Germinal center (tissue), 1 donor: ENCODE measurements at regions not wholly inside any gene's neighbourhood (a gene's known extent, or its start where the extent isn't known, plus 50 kb on each side); places are given as distances from the start of the nearest gene placed in this dataset.
"Not testable (repeated sequence)": the region's sequence is repeated elsewhere in the genome, so short reads cannot be mapped to it uniquely, and the experiment has no call there.

Source experiments
- DNase-seq: peaks from one replicate; pipeline ENCODE4 v3.0.0; 2012; ENCODE audit warnings: mixed read lengths, low spot score

DNA sequence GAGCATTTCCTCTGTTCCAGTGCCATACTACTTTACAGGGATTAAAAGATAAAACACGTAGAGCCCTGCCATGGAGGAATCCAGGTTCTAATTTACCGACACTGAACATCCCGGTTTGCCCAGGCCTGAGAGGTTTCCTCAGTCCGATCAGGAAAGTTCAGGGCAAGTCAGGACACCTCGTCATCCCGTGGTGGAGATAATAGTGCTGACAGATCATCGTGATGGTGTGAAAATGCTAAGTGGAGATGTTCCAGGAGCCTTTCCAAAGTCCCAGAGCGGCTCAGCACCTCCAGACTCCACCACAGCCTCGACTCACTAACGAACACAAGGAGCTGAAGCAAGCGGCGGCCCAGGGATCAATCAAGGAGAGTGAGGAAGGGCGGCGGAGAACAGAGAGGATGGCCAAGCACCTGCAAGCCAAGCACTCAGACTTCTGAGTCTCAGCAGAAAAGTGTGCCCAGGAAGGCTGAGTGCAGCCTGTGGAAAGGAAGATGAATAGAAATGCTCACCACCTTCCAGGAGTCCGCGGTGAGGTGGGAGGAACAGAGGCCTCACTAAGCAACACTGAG is 103.7 kb upstream of the VWC2 start:
- no peak for DNase-seq

DNA sequence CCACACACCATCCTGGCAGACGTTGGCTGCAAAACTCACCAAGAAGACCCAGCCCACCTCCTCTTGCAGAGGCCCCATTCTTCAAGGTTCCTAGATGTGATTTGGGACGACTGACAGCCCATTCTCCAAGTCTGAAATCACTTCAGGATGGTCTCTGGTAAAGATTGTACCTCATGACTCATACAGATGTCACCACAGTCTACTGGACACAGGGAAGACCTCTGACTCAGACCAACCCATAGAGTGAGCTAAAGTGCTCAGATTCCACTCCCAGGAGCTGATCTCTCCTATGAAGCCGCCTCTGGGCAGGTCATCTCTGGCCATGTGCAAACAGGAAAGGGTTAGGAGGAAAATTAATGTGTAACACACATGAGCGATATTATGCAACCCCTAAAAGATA is 102.4 kb upstream of the VWC2 start:
- no peak for DNase-seq

DNA sequence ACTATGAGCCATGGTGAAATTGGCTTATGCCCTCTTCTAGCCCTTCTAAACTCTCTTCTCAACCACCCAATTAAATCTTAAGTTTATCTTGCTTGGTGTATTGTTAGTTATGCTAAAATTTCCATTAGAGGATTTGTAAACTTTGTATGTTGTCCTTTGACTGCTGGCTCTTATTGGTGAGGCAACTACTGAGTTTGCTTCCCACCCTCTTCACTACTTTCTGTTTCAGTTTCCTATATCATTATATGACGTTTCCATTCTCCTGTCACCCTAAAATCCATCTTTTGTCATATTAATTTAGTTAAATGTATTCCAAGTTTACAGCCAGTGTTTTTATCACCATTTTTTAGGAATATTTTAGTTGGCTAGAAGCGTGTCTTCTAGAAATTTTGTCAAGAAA is 80.9 kb upstream of the VWC2 start:
- DNase-seq = no peak

DNA sequence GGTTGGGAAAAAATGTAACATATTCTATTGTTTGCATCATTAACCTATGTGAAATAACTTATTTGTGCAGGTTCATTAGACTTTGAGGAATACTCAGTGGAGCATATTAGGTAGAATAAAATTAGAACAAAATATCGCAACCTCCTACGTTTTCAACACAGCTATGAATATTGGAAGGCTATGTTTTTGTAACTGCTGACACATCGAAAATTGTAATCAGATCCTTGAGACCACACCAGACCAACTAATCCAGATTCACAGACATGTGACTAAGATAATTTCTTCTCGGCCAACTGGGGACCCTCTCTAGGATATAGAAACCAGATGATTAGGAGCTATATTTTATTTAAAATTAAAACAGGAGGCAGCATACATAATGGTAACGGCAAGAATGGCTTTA is 77.5 kb upstream of the VWC2 start:
- no peak for DNase-seq

DNA sequence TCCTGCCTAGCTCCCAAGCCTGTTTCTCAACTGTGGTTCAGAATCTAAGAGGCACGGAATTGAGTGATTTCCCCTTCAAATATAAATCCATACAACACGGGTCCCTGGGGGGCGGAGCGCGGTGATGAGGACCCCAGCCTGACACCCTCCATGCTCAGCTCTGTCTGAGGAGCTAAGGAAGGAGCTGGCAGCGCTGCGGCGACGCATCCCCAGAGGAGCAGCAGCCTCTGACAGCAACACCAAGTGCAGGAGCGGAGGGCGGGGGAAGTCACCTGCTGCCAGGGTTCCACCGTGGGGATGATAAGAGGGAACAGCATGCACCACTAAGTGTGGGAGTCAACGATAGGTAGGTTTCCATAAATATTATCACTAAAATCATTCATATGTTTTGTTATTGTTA is 72.6 kb upstream of the VWC2 start:
- no peak for DNase-seq

DNA sequence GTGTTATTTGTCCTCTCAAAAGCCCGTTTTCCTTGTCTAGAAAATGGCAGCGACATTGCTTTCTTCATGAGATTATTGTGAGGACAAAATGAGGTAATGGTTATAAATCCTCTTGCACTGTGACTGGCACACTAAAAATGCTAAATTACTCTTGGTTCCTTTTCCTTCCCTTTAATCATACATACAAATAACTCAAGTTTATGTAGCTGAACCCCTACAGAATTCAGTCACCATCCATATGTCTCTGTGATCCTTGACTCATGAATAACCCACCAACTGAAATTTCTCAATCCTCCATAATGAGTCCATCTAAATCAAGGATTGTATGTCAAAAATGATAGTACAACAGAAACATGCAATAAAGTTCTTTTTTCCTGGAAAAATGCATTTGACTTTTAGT is 71.3 kb upstream of the VWC2 start:
- DNase-seq = no peak

DNA sequence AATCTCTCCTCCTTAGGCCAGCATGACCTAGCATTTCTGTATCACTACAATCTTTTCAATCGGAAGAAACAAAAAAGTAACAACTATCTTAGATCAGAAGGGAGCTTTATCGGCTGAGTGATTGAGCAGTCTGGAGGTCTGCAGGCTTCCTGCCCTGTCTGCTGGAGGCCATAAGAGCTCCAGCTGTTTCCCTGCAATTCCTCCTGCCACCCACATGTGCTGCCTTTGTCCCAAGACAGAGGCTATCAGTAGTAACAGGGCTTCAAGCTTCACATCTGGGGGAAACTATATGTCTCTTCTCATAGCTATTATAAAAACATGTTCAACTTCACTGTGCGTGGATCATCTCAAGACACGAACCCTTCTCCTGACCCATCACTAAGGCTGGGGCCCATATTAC is 70.1 kb upstream of the VWC2 start:
- no peak for DNase-seq

DNA sequence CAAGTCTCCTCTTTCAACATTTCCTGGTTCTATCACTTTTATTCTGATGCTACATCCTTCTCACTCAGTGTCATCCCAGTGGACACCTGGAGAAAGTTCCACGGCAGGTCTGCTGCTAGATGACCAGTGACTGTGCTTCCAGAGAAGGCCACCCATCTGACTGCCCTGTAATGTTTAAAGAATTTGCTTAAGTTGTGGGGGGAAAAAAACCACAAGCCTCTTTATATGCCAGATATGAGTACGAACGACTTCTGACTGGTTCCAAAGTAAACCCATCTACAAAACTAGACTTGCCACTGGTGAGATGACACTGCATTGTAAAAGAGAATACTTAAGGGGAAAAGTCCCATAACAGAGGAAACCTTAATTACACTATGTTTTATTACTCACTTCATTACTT is 69.6 kb upstream of the VWC2 start:
- DNase-seq = no peak

DNA sequence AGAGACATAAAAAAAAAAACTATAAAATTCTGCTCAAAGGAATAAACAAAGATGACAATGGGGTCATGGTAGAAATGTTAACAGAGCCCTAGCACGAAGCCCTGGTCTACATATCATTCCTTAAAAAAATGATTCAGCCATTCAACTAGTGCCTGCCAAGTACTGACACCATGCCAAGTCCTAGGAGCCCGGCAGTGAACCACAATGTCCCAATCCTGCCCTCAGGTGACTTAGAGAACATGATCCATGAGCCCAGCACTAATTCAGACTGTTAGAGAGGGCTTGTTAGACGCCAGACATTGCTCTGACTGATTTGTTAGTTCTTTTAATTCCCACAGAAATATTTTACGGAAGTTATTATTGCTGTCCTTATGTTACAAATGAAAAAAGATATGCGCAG is 67.3 kb upstream of the VWC2 start:
- no peak for DNase-seq

DNA sequence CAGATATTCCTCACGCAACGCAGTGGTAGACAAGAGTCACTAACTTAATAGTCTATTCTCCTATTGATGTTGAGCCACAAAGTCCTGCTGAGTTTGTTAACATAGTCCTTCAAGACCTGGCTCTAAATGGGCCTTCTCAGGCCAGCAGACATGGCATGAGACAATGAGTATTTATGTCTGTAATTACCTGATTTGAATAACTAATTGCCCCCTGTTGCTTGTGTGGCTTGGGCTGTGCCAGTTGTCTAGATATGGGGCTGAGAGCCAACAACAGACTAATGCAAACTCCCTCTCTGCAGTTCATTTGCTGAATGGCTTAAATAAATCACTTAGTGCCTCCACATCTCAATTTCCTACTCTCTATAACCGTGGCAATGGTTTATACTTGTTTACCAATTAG is 65.5 kb upstream of the VWC2 start:
- no peak for DNase-seq

DNA sequence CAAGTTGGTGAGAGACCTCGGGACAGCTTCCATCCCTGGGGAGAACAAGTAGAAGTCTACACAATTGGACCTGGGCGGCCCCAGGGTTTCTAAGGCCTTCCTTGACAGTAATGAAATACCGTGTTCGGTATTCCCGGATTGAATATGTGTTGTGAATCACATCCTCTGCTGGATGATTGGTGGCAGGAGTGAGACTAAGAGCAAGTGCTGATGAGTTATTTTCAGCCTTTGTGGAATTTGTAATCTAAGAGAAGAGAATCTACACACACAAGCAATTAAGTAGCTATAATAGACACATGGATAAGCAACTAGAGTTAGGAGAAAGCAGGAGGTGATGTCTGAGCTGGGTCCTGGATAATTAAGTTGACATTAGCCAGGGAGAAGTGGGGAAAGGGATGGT is 64.8 kb upstream of the VWC2 start:
- DNase-seq = no peak

DNA sequence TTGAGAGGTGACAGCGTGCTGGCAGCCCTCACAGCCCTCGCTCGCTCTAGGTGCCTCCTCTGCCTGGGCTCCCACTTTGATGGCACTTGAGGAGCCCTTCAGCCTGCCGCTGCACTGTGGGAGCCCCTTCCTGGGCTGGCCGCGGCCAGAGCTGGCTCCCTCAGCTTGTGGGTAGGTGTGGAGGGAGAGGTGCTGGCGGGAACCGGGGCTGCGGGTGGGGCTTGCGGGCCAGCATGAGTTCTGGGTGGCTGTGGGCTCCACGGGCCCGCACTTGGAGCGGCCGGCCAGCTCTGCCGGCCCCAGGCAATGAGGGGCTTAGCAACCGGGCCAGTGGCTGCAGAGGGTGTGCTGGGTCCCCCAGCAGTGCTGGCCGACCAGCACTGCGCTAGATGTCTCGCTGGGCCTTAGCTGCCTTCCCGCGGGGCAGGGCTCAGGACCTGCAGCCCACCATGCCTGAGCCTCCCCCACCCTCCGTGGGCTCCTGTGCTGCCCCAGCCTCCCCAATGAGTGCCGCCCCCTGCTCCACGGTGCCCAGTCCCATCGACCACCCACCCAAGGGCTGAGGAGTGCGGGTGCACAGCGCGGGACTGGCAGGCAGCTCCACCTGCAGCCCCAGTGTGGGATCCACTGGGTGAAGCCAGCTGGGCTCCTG is 62.2 kb upstream of the VWC2 start:
- DNase-seq = not testable (repeated sequence)

DNA sequence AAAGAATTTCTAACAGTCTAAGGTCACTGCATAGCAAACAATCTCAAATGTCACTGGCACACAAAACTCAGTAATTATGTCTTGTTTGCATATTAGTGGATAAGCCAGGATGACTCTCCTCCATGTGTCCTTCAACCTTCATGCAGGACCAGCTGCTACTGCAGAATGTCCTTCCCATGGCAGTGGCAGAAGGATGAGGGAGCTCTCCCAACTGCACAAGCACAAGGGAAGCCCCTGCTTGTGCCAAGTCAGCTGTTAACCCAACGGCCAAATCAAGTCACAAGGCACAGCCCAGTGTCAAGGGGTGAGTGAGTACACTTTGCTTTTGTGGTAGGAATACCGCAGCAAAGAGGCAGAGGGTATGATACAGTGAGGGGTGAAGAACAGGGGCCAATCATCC is 59.3 kb upstream of the VWC2 start:
- DNase-seq = no peak

DNA sequence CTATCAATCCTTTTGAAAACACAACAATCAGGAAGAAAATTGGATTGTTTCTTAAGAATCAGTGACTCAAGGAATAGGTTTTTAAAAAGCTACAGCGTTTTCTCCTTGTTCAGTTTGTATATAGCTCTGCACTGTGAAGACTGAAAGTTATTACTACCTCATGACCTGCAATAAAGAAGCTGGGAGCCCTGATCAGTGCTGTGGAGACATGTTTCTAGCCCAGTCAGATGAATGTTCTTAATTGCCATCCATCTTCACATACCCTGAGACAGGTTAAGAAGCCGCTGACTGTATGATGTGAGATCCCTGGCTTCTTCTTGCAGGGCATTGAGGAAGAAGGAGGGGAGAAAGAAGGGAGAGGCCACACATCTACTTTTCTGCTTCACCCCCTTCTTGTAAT is 58.0 kb upstream of the VWC2 start:
- no peak for DNase-seq

DNA sequence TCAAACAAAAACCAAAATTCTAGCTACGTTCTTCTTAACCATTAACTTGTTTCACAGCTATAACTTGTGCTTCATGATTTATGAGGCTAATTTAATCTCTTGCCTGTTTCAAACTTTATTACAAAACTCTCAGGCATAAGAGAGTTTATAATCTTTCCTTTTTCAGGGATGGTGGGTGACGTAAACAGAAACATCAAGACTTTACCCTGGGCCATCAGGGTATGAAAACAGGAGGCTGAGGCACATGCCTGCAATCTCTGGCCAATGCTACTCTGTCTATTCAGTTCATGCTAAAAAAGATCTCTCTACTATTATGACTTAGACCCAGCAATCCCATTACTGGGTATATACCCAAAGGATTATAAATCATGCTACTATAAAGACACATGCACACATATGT is 55.9 kb upstream of the VWC2 start:
- no peak for DNase-seq

DNA sequence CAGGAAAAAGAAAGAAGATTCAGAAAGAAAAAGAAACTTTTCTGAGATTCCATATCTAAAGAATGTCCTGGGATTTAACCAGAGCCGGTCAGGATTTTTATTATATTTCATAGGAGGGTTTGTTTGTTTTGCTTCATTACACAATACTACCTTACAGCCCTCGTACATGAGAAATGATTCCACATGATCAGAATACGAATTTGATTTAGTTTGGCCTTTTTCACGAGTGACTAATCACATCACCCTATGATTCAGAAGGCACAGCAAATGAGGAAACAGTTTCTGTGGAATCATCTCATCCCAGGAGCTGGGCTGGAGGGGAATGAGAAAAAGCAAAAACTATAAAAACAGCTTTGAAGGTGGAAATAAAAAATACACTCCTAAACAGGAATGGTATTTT is 54.7 kb upstream of the VWC2 start:
- no peak for DNase-seq

DNA sequence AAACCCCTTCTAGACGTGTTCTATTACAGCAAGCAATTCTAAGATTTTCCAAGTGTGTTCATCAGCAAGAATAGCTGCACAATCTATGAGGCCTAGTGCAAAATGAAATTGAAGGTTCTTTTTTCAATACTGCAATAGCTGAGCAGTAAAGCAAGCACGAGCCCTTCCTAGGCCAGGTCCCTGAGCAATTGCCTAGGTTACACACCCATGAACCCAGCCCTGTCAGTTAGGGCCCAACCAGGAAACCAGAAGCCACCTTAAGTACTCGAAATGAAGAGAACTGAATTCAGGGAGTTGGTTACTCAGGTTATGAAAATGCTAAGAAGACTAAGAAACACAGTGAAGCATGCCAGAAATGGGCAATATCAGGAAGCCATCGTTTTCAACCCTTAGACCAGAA is 52.0 kb upstream of the VWC2 start:
- no peak for DNase-seq
